H1 (cell line): ENCODE measurements at regions not wholly inside any gene's neighbourhood (a gene's known extent, or its start where the extent isn't known, plus 50 kb on each side); places are given as distances from the start of the nearest gene placed in this dataset.

Experiments
- CHD2 ChIP-seq: IDR thresholded peaks from 2 replicates; pipeline ENCODE4 v1.6.1; 2012; ENCODE audit warnings: low read length, improper control_type of control experiment
- CTCF ChIP-seq, 3 experiments: IDR thresholded peaks; 1 replicate in 2 of 3; 2 replicates in 1 of 3; pipeline versions ENCODE4 v1.5.1 to v1.6.1; 2011; ENCODE audit warnings: low read length in 3 of 3, mild to moderate bottlenecking in 3 of 3, inconsistent platforms in 2 of 3, low read depth in 1 of 3, moderate library complexity in 1 of 3; ENCODE audit not compliant: insufficient read depth in 1 of 3; ENCODE audit errors: control extremely low read depth in 1 of 3
- EP300 ChIP-seq, 2 experiments: IDR thresholded peaks; 1 replicate in 1 of 2; 2 replicates in 1 of 2; pipeline ENCODE4 v1.6.1; 2011 to 2012; ENCODE audit warnings: low read depth in 2 of 2, low read length in 2 of 2, mild to moderate bottlenecking in 2 of 2, borderline replicate concordance in 1 of 2, inconsistent platforms in 1 of 2, moderate library complexity in 1 of 2
- POLR2AphosphoS5 ChIP-seq: IDR thresholded peaks from 2 replicates; pipeline ENCODE4 v1.6.1; 2011; ENCODE audit warnings: low read depth, low read length

DNA sequence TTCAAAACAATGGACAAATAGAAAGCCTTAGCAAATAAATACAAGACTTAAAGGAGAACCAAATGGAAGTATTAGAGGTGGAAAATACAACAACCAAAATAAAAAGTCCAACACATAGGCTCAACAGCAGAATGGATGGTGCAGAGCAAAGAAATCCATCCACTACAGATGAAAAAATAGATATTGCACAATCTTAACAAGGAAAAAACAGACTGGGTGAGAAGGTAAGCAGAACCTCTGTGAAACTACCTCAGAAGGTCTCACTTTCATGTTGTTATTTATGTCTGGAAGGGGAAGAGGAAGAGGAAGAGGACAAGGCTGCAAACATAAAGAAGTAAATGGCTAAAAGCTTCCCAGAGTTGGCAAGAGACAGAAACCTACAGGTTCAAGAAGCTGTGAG, 158.7 kb upstream of the NBPF11 start:
- TF ChIP-seq CHD2, result no peak
- no peak for TF ChIP-seq CTCF (IDR thresholded peaks at IDR 0.05; ENCODE audit: control extremely low read depth in 1 of 3, insufficient read depth in 1 of 3, low read depth in 1 of 3, low read length in 3 of 3)
- no peak for TF ChIP-seq POLR2AphosphoS5
- no peak for TF ChIP-seq EP300 (IDR thresholded peaks at IDR 0.05; ENCODE audit: borderline replicate concordance in 1 of 2, low read depth in 2 of 2, low read length in 2 of 2)
